ENCODE measurements at regions not wholly inside any gene's neighbourhood (a gene's known extent, or its start where the extent isn't known, plus 50 kb on each side); places are given as distances from the start of the nearest gene placed in this dataset.

DNA sequence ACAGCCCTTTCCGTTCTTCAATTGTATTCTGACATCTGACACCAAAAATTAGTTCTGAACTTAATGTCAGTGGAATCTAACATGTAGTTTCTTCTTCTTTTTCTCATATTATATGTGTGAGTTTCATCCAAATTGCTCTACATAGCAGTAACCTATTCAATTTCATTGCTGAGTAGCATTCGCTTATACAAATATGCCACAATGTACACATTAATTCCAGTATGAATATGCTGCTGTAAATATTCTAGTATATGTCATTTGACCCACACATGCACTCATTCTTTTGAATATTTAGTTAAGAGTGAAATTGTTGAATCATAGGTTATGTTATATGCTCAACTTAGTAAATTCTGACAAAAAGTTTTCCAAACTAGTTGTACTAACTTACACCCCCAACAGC lies 550.9 kb downstream of the CHSY3 start:
- Histone ChIP-seq H3K9me3 (ENCODE audit: control insufficient read depth, insufficient read depth, low read depth, low read length) (no peaks in the 10 kb centered on the region), H3K36me3 (ENCODE audit: control insufficient read depth in 2 of 2, insufficient read depth in 1 of 2, low read length in 2 of 2) (no peaks in the 10 kb centered on the region), H3K4me3 (ENCODE audit: low read depth, low read length) (no peak overlapping the region), H3K27ac (ENCODE audit: extremely low read depth, low read depth, low read length) (no peak overlapping the region), H3K4me1 (ENCODE audit: control insufficient read depth, insufficient read depth, low read length) (no peaks in the 10 kb centered on the region)
- POLR2A ChIA-PET, result no interaction called here
- TF ChIP-seq ZNF10 (tag by site-specific recombination; IDR thresholded peaks at IDR 0.05) (no peak), ZNF398 (tag by site-specific recombination; IDR thresholded peaks at IDR 0.05) (no peak), ZNF214 (tag by site-specific recombination; IDR thresholded peaks at IDR 0.05; ENCODE audit: borderline replicate concordance) (no peak), ZNF155 (tag by site-specific recombination; IDR thresholded peaks at IDR 0.05) (no peak), ZNF777 (tag by site-specific recombination; IDR thresholded peaks at IDR 0.05; ENCODE audit: borderline replicate concordance) (no peak)
- CTCF ChIA-PET, result no interaction called here

- H3K9me3 ChIP-seq (ENCODE audit: control insufficient read depth, insufficient read depth, low read depth, low read length), result no peaks in the 10 kb centered on the region
- H3K4me3 ChIP-seq (ENCODE audit: low read depth, low read length), result no peak overlapping the region
- no peaks in the 10 kb centered on the region for H3K4me1 ChIP-seq (ENCODE audit: control insufficient read depth, insufficient read depth, low read length)
- no peak for TF ChIP-seq ZBTB8A (tag by site-specific recombination; IDR thresholded peaks at IDR 0.05)
- TF ChIP-seq ZXDB (tag by site-specific recombination; IDR thresholded peaks at IDR 0.05), result no peak
- peak; percentile 75 for TF ChIP-seq ZNF707 (tag by site-specific recombination; IDR thresholded peaks at IDR 0.05)
- no peak for TF ChIP-seq ZNF433 (tag by site-specific recombination; IDR thresholded peaks at IDR 0.05; ENCODE audit: low read depth)
- no peak for TF ChIP-seq ZNF37A (tag by site-specific recombination; IDR thresholded peaks at IDR 0.05)
- TF ChIP-seq ZNF148 (tag by site-specific recombination; IDR thresholded peaks at IDR 0.05; ENCODE audit: borderline replicate concordance), result no peak
- no peaks in the 10 kb centered on the region for H3K36me3 ChIP-seq (ENCODE audit: control insufficient read depth in 2 of 2, insufficient read depth in 1 of 2, low read length in 2 of 2)
- no peak overlapping the region for H3K27ac ChIP-seq (ENCODE audit: extremely low read depth, low read depth, low read length)
- CTCF ChIA-PET, result no interaction called here
- POLR2A ChIA-PET, result no interaction called here
Measured at GRCh38 chr5:130452744-130453143, 548.5 kb downstream of the CHSY3 start.

DNA sequence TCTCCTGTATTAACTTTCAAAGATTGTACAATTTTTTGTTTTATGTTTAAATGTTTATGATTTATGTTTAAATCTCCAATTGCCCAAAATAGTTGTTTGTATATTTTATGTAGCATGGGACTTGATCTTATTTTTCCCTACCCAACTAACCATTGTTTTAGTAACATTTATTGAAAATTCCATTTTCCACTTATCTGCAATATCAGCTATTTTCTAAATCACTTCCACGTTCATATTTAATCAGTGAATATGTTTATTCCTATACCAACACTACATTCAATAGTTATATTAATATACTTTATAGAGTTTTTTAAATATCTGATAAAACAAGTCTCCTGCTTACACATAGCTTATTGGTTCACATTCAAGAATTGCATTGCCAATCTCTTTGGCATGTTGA lies 532.2 kb downstream of the CHSY3 start:
- CTCF ChIA-PET, result no interaction called here
- POLR2A ChIA-PET, result no interaction called here
- TF ChIP-seq ZNF112 (tag by site-specific recombination; IDR thresholded peaks at IDR 0.05) (no peak), ZNF214 (tag by site-specific recombination; IDR thresholded peaks at IDR 0.05; ENCODE audit: borderline replicate concordance) (no peak), ZNF76 (tag by site-specific recombination; IDR thresholded peaks at IDR 0.05; ENCODE audit: borderline replicate concordance, low read depth) (no peak), SP2 (tag by site-specific recombination; IDR thresholded peaks at IDR 0.05) (no peak), ZNF175 (tag by site-specific recombination; IDR thresholded peaks at IDR 0.05) (no peak), ZNF223 (tag by site-specific recombination; IDR thresholded peaks at IDR 0.05) (no peak), HOXA7 (CRISPR knock-in tag; IDR thresholded peaks at IDR 0.05; ENCODE audit: borderline replicate concordance) (no peak), ZNF792 (tag by site-specific recombination; IDR thresholded peaks at IDR 0.05) (no peak), ZNF530 (tag by site-specific recombination; IDR thresholded peaks at IDR 0.05; ENCODE audit: low read depth) (no peak), ZNF830 (tag by site-specific recombination; IDR thresholded peaks at IDR 0.05; ENCODE audit: low read depth) (no peak), ZNF843 (tag by site-specific recombination; IDR thresholded peaks at IDR 0.05) (no peak), ZBTB8A (tag by site-specific recombination; IDR thresholded peaks at IDR 0.05) (no peak), ZBTB1 (tag by site-specific recombination; IDR thresholded peaks at IDR 0.05) (no peak)

More for the DNA sequence above, 532.2 kb downstream of the CHSY3 start:
- no peaks in the 10 kb centered on the region for H3K4me1 ChIP-seq (ENCODE audit: control insufficient read depth, insufficient read depth, low read length)
- H3K9me3 ChIP-seq (ENCODE audit: control insufficient read depth, insufficient read depth, low read depth, low read length), result no peaks in the 10 kb centered on the region
- no peak overlapping the region for H3K4me3 ChIP-seq (ENCODE audit: low read depth, low read length)
- H3K36me3 ChIP-seq (ENCODE audit: control insufficient read depth in 2 of 2, insufficient read depth in 1 of 2, low read length in 2 of 2), result no peaks in the 10 kb centered on the region
- H3K27ac ChIP-seq (ENCODE audit: extremely low read depth, low read depth, low read length), result no peak overlapping the region
